22Rv1 (cell line): ENCODE measurements at regions not wholly inside any gene's neighbourhood (a gene's known extent, or its start where the extent isn't known, plus 50 kb on each side); places are given as distances from the start of the nearest gene placed in this dataset.

Source experiments
- ZFX ChIP-seq: fragments of 450-650 bp; IDR thresholded peaks from 2 replicates; pipeline ENCODE4 v1.6.1; 2017; ENCODE audit warnings: antibody characterized with exemption, borderline replicate concordance
- TF ChIP-seq, protein P1 (sequence below): fragments of 450-650 bp; IDR thresholded peaks from 2 replicates; pipeline ENCODE4 v1.5.1; 2017; ENCODE audit warnings: mild to moderate bottlenecking

- TF ChIP-seq, protein P1, sequence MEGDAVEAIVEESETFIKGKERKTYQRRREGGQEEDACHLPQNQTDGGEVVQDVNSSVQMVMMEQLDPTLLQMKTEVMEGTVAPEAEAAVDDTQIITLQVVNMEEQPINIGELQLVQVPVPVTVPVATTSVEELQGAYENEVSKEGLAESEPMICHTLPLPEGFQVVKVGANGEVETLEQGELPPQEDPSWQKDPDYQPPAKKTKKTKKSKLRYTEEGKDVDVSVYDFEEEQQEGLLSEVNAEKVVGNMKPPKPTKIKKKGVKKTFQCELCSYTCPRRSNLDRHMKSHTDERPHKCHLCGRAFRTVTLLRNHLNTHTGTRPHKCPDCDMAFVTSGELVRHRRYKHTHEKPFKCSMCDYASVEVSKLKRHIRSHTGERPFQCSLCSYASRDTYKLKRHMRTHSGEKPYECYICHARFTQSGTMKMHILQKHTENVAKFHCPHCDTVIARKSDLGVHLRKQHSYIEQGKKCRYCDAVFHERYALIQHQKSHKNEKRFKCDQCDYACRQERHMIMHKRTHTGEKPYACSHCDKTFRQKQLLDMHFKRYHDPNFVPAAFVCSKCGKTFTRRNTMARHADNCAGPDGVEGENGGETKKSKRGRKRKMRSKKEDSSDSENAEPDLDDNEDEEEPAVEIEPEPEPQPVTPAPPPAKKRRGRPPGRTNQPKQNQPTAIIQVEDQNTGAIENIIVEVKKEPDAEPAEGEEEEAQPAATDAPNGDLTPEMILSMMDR: no peak
- TF ChIP-seq ZFX: no peak
These were observed 70.0 kb downstream of the CEBPB start for GRCh38 chr20:50260479-50261221.
